H7 (cell line): ENCODE measurements at regions not wholly inside any gene's neighbourhood (a gene's known extent, or its start where the extent isn't known, plus 50 kb on each side); places are given as distances from the start of the nearest gene placed in this dataset.
A peak's percentile ranks its signal among the peaks of the same experiment; 100 is the strongest.

ENCODE experiments used
- DNase-seq: peaks from one replicate; pipeline ENCODE4 v3.0.0; 2012
- H3K27me3 ChIP-seq: 2 replicates; pipeline ENCODE4 v1.6.0; 2011; ENCODE audit warnings: mild to moderate bottlenecking, low read length; ENCODE audit not compliant: control insufficient read depth, insufficient read depth
- H3K36me3 ChIP-seq: replicated peaks from 2 replicates; pipeline ENCODE4 v1.5.1; 2011; ENCODE audit warnings: low read length; ENCODE audit not compliant: control insufficient read depth, insufficient read depth
- H3K4me3 ChIP-seq: 2 replicates; pipeline ENCODE4 v1.5.1; 2011; ENCODE audit warnings: low read depth, mild to moderate bottlenecking, control low read depth, low read length, moderate library complexity; ENCODE audit not compliant: insufficient read depth

- DNase-seq = no peak
- H3K4me3 ChIP-seq = no peak overlapping the region
- no peaks in the 10 kb centered on the region for H3K27me3 ChIP-seq
- no peaks in the 10 kb centered on the region for H3K36me3 ChIP-seq
These were observed 290.5 kb upstream of the FBXO33 start for GRCh38 chr14:39722547-39723273.

GRCh38 chr14:39716987-39717570 is 284.8 kb upstream of the FBXO33 start:
- Histone ChIP-seq H3K4me3 (no peak overlapping the region), H3K36me3 (no peaks in the 10 kb centered on the region), H3K27me3 (no peaks in the 10 kb centered on the region)
- no peak for DNase-seq

- Histone ChIP-seq H3K36me3 (no peaks in the 10 kb centered on the region), H3K27me3 (no peaks in the 10 kb centered on the region), H3K4me3 (no peak overlapping the region)
- no peak for DNase-seq
These were observed 280.2 kb upstream of the FBXO33 start for GRCh38 chr14:39712293-39712999.

GRCh38 chr14:39704594-39704993 is 272.4 kb upstream of the FBXO33 start:
- Histone ChIP-seq H3K27me3 (no peaks in the 10 kb centered on the region), H3K36me3 (no peaks in the 10 kb centered on the region), H3K4me3 (no peak overlapping the region)
- no peak for DNase-seq

GRCh38 chr14:39694341-39694740 is 262.1 kb upstream of the FBXO33 start:
- H3K36me3 ChIP-seq = no peaks in the 10 kb centered on the region
- H3K27me3 ChIP-seq = no peaks in the 10 kb centered on the region
- no peak for DNase-seq
- no peak overlapping the region for H3K4me3 ChIP-seq

GRCh38 chr14:39683691-39684260 is 251.5 kb upstream of the FBXO33 start:
- H3K27me3 ChIP-seq = no peaks in the 10 kb centered on the region

GRCh38 chr14:39682582-39682981 is 250.3 kb upstream of the FBXO33 start:
- DNase-seq = no peak
- Histone ChIP-seq H3K4me3 (no peak overlapping the region), H3K27me3 (no peaks in the 10 kb centered on the region), H3K36me3 (no peaks in the 10 kb centered on the region)

More at GRCh38 chr14:39683691-39684260, 251.5 kb upstream of the FBXO33 start:
- no peak overlapping the region for H3K4me3 ChIP-seq
- DNase-seq = no peak
- H3K36me3 ChIP-seq = no peaks in the 10 kb centered on the region

GRCh38 chr14:39681782-39682399 is 249.7 kb upstream of the FBXO33 start:
- DNase-seq = no peak
- H3K4me3 ChIP-seq = no peak overlapping the region
- H3K27me3 ChIP-seq = no peaks in the 10 kb centered on the region
- no peaks in the 10 kb centered on the region for H3K36me3 ChIP-seq

- Histone ChIP-seq H3K36me3 (no peaks in the 10 kb centered on the region), H3K27me3 (no peaks in the 10 kb centered on the region), H3K4me3 (no peak overlapping the region)
- no peak for DNase-seq
These were observed 248.5 kb upstream of the FBXO33 start for GRCh38 chr14:39680777-39681176.

- peak; percentile 6 for DNase-seq
- Histone ChIP-seq H3K4me3 (no peak overlapping the region), H3K36me3 (no peaks in the 10 kb centered on the region), H3K27me3 (no peaks in the 10 kb centered on the region)
These were observed 241.5 kb upstream of the FBXO33 start for GRCh38 chr14:39673734-39674133.

- Histone ChIP-seq H3K36me3 (no peaks in the 10 kb centered on the region), H3K27me3 (no peaks in the 10 kb centered on the region), H3K4me3 (no peak overlapping the region)
- DNase-seq = no peak
These were observed 241.1 kb upstream of the FBXO33 start for GRCh38 chr14:39673270-39673711.

GRCh38 chr14:39668449-39668848 is 236.2 kb upstream of the FBXO33 start:
- no peaks in the 10 kb centered on the region for H3K36me3 ChIP-seq
- no peaks in the 10 kb centered on the region for H3K27me3 ChIP-seq
- DNase-seq = no peak

GRCh38 chr14:39666386-39666785 is 234.2 kb upstream of the FBXO33 start:
- DNase-seq = no peak
- H3K4me3 ChIP-seq = no peak overlapping the region
- no peaks in the 10 kb centered on the region for H3K27me3 ChIP-seq
- H3K36me3 ChIP-seq = no peaks in the 10 kb centered on the region

More at GRCh38 chr14:39668449-39668848, 236.2 kb upstream of the FBXO33 start:
- H3K4me3 ChIP-seq = no peak overlapping the region

- Histone ChIP-seq H3K36me3 (no peaks in the 10 kb centered on the region), H3K4me3 (no peak overlapping the region), H3K27me3 (no peaks in the 10 kb centered on the region)
- no peak for DNase-seq
These were observed 232.8 kb upstream of the FBXO33 start for GRCh38 chr14:39665075-39665475.
